Esophagus squamous epithelium (tissue), 5 donors: ENCODE measurements at regions not wholly inside any gene's neighbourhood (a gene's known extent, or its start where the extent isn't known, plus 50 kb on each side); places are given as distances from the start of the nearest gene placed in this dataset.

Source experiments
- DNase-seq: peaks from one replicate; lab custom pipeline; 2025; lab: John Stamatoyannopoulos, UW
- H3K27ac ChIP-seq, 4 donors: fragments of 200-600 bp; sonication (generic); one replicate each; pipeline ENCODE4 v1.5.1; 2016 to 2019; ENCODE audit warnings: mild to moderate bottlenecking in 1 of 4
- H3K27me3 ChIP-seq, 4 donors: fragments of 200-600 bp; sonication (generic); 1 replicate in 3 of 4; 2 replicates in 1 of 4; pipeline versions ENCODE4 v1.5.1 to v1.6.0; 2017 to 2021; ENCODE audit warnings: antibody characterized with exemption in 1 of 4
- H3K36me3 ChIP-seq, 3 donors: fragments of 200-600 bp; sonication (generic); one replicate each; pipeline ENCODE4 v1.5.1; 2016 to 2019
- H3K4me1 ChIP-seq, 3 donors: fragments of 200-600 bp; sonication (generic); one replicate each; pipeline ENCODE4 v1.5.1; 2017 to 2019
- H3K4me3 ChIP-seq, 4 donors: fragments of 200-600 bp; sonication (generic); 1 replicate in 3 of 4; 2 replicates in 1 of 4; pipeline ENCODE4 v1.5.1; 2016 to 2019; ENCODE audit warnings: mild to moderate bottlenecking in 2 of 4, moderate library complexity in 1 of 4
- H3K9me3 ChIP-seq, 3 donors: fragments of 200-600 bp; sonication (generic); one replicate each; pipeline ENCODE4 v1.5.1; 2016 to 2019
- CTCF ChIP-seq, 6 experiments: fragments of 450-650 bp in 4 of 6; fragments of 200-600 bp in 2 of 6; sonication (generic) in 2 of 6; IDR thresholded peaks; one replicate each; pipeline ENCODE4 v1.5.1; 2016 to 2019; ENCODE audit warnings: antibody characterized with exemption in 6 of 6, mild to moderate bottlenecking in 4 of 6, moderate library complexity in 4 of 6
- POLR2A ChIP-seq, 4 donors: fragments of 450-650 bp; IDR thresholded peaks; one replicate each; pipeline ENCODE4 v1.6.1; 2017; ENCODE audit warnings: antibody characterized with exemption in 4 of 4, mild to moderate bottlenecking in 4 of 4, moderate library complexity in 3 of 4
- WGBS, 2 donors: methylation state at CpG; one replicate each; pipeline ENCODE4 v1.1.5; 2018; 5-methylcytosine and 5-hydroxymethylcytosine counted together
- intact Hi-C: fragments of 100-400 bp; cut with DNase I; formaldehyde crosslinking; loops from one replicate; pipeline ENCODE4 v1.15.0; 2022
- donor health status: DM: yes; HTN: yes; CAD: no.

GRCh38 chr11:45517171-45517770 is 148.2 kb downstream of the CHST1 start:
- Histone ChIP-seq H3K36me3 (no peaks in the 10 kb centered on the region), H3K27me3 (no peaks in the 10 kb centered on the region), H3K27ac (no peak overlapping the region), H3K9me3 (no peaks in the 10 kb centered on the region), H3K4me1 (no peaks in the 10 kb centered on the region), H3K4me3 (no peak overlapping the region)
- WGBS, 2 donors = 83 to 88% methylated on average over 11 of the region's 11 CpGs
- DNase-seq = no peak
- TF ChIP-seq POLR2A (IDR thresholded peaks at IDR 0.05) (no peak), CTCF (IDR thresholded peaks at IDR 0.05) (no peak)
- intact Hi-C loops = no loop called here

- intact Hi-C loops = no loop called here
- TF ChIP-seq POLR2A (IDR thresholded peaks at IDR 0.05) (no peak), CTCF (IDR thresholded peaks at IDR 0.05) (no peak)
- H3K27me3 ChIP-seq = peaks cover 0 to 6% (median 0%) of the 10 kb centered on the region in 4 donors
- DNase-seq = no peak
- H3K9me3 ChIP-seq = no peaks in the 10 kb centered on the region
- no peaks in the 10 kb centered on the region for H3K4me1 ChIP-seq
- H3K36me3 ChIP-seq = no peaks in the 10 kb centered on the region
- WGBS, 2 donors = 82% methylated on average over 7 to 8 of the region's 8 CpGs
- H3K27ac ChIP-seq = no peak overlapping the region
- H3K4me3 ChIP-seq = no peak overlapping the region
These were observed 151.5 kb downstream of the CHST1 start for GRCh38 chr11:45513821-45514340.

GRCh38 chr11:45512471-45513148 is 152.8 kb downstream of the CHST1 start:
- Histone ChIP-seq H3K4me1 (no peaks in the 10 kb centered on the region), H3K27me3 (peaks cover 0 to 14% (median 0%) of the 10 kb centered on the region in 4 donors), H3K4me3 (no peak overlapping the region), H3K9me3 (no peaks in the 10 kb centered on the region), H3K27ac (no peak overlapping the region), H3K36me3 (no peaks in the 10 kb centered on the region)
- TF ChIP-seq CTCF (IDR thresholded peaks at IDR 0.05) (no peak), POLR2A (IDR thresholded peaks at IDR 0.05) (no peak)
- 52 to 57% methylated on average over 3 of the region's 3 CpGs for WGBS, 2 donors
- DNase-seq = no peak
- intact Hi-C loops = no loop called here

- Histone ChIP-seq H3K27ac (no peak overlapping the region), H3K4me3 (no peak overlapping the region), H3K9me3 (no peaks in the 10 kb centered on the region), H3K27me3 (peaks cover 0 to 14% (median 0%) of the 10 kb centered on the region in 4 donors), H3K36me3 (no peaks in the 10 kb centered on the region), H3K4me1 (no peaks in the 10 kb centered on the region)
- intact Hi-C loops = no loop called here
- no peak for DNase-seq
- WGBS, 2 donors = 64 to 68% methylated on average over 3 to 7 of the region's 9 CpGs
- TF ChIP-seq POLR2A (IDR thresholded peaks at IDR 0.05) = no peak
- no peak for TF ChIP-seq CTCF (IDR thresholded peaks at IDR 0.05)
These were observed 153.9 kb downstream of the CHST1 start for GRCh38 chr11:45511566-45511965.

GRCh38 chr11:45507916-45508315 is 157.5 kb downstream of the CHST1 start:
- 83 to 85% methylated on average over 3 to 4 of the region's 4 CpGs for WGBS, 2 donors
- peaks cover 0 to 14% (median 0%) of the 10 kb centered on the region in 4 donors for H3K27me3 ChIP-seq
- no peak overlapping the region for H3K4me3 ChIP-seq
- no peak for TF ChIP-seq CTCF (IDR thresholded peaks at IDR 0.05)
- no peaks in the 10 kb centered on the region for H3K36me3 ChIP-seq
- H3K4me1 ChIP-seq = no peaks in the 10 kb centered on the region
- intact Hi-C loops = no loop called here
- no peak for DNase-seq
- no peaks in the 10 kb centered on the region for H3K9me3 ChIP-seq
- no peak overlapping the region for H3K27ac ChIP-seq
